ENCODE measurements at regions not wholly inside any gene's neighbourhood (a gene's known extent, or its start where the extent isn't known, plus 50 kb on each side); places are given as distances from the start of the nearest gene placed in this dataset.

- no peak overlapping the region for H3K4me3 ChIP-seq (replicated peaks in 1 of 3; ENCODE audit: low read depth in 2 of 3, low read length in 3 of 3)
- H3K4me1 ChIP-seq (ENCODE audit: control insufficient read depth in 1 of 2, insufficient read depth in 2 of 2, low read length in 2 of 2): no peaks in the 10 kb centered on the region
- Mint-ChIP-seq H3K4me3 (no peak overlapping the region), H3K27ac (no peak overlapping the region), H3K9me3 (peaks cover 0 to 4% (median 0%) of the 10 kb centered on the region in 7 donors), H3K4me1 (no peaks in the 10 kb centered on the region), H3K36me3 (no peaks in the 10 kb centered on the region), H3K27me3 (ENCODE audit: low read depth in 3 of 3) (peaks cover 0 to 1% (median 0%) of the 10 kb centered on the region in 3 donors)
- no peak for TF ChIP-seq CTCF (IDR thresholded peaks at IDR 0.05)
- DNase-seq: no peak
- WGBS (ENCODE audit: insufficient coverage): 100% methylated on average over 1 of the region's 3 CpGs
- H3K9me3 ChIP-seq (replicated peaks in 1 of 2; ENCODE audit: control insufficient read depth in 1 of 2, insufficient read depth in 1 of 2, low read length in 2 of 2): no peaks in the 10 kb centered on the region
- H3K79me2 ChIP-seq (ENCODE audit: insufficient read depth, low read length): no peaks in the 10 kb centered on the region
- intact Hi-C loops (cut with micrococcal nuclease): no loop called here
- H3K9ac ChIP-seq (ENCODE audit: insufficient read depth, low read length, poor library complexity, severe bottlenecking): no peak overlapping the region
- H3K27ac ChIP-seq (ENCODE audit: low read depth in 1 of 2, low read length in 2 of 2): no peak overlapping the region
- H3K36me3 ChIP-seq (replicated peaks in 1 of 2; ENCODE audit: control insufficient read depth in 1 of 2, insufficient read depth in 2 of 2, low read length in 2 of 2): no peaks in the 10 kb centered on the region
- H2AFZ ChIP-seq (ENCODE audit: insufficient read depth, low read depth, low read length, poor library complexity, severe bottlenecking): no peak overlapping the region
- H4K20me1 ChIP-seq (ENCODE audit: insufficient read depth, low read length): no peaks in the 10 kb centered on the region
- no peak overlapping the region for H3K4me2 ChIP-seq (replicated peaks; ENCODE audit: extremely low read depth, low read length, poor library complexity, severe bottlenecking)
- H3K27me3 ChIP-seq (ENCODE audit: control insufficient read depth in 2 of 2, insufficient read depth in 2 of 2, low read length in 2 of 2): no peaks in the 10 kb centered on the region
These were observed 66.2 kb upstream of the TRDN start for GRCh38 chr6:123702943-123703342.

GRCh38 chr6:123687864-123688263, 51.1 kb upstream of the TRDN start:
- H3K9me3 Mint-ChIP-seq: peaks cover 0 to 2% (median 0%) of the 10 kb centered on the region in 7 donors
- no peak overlapping the region for H3K4me3 Mint-ChIP-seq
- Histone ChIP-seq H3K27me3 (ENCODE audit: control insufficient read depth in 2 of 2, insufficient read depth in 2 of 2, low read length in 2 of 2) (no peaks in the 10 kb centered on the region), H3K4me1 (ENCODE audit: control insufficient read depth in 1 of 2, insufficient read depth in 2 of 2, low read length in 2 of 2) (no peaks in the 10 kb centered on the region), H3K4me3 (replicated peaks in 1 of 3; ENCODE audit: low read depth in 2 of 3, low read length in 3 of 3) (no peak overlapping the region), H2AFZ (ENCODE audit: insufficient read depth, low read depth, low read length, poor library complexity, severe bottlenecking) (no peak overlapping the region), H3K4me2 (replicated peaks; ENCODE audit: extremely low read depth, low read length, poor library complexity, severe bottlenecking) (no peak overlapping the region), H3K9ac (ENCODE audit: insufficient read depth, low read length, poor library complexity, severe bottlenecking) (no peak overlapping the region), H3K79me2 (ENCODE audit: insufficient read depth, low read length) (no peaks in the 10 kb centered on the region), H4K20me1 (ENCODE audit: insufficient read depth, low read length) (no peaks in the 10 kb centered on the region), H3K27ac (ENCODE audit: low read depth in 1 of 2, low read length in 2 of 2) (no peak overlapping the region), H3K36me3 (replicated peaks in 1 of 2; ENCODE audit: control insufficient read depth in 1 of 2, insufficient read depth in 2 of 2, low read length in 2 of 2) (no peaks in the 10 kb centered on the region), H3K9me3 (replicated peaks in 1 of 2; ENCODE audit: control insufficient read depth in 1 of 2, insufficient read depth in 1 of 2, low read length in 2 of 2) (no peaks in the 10 kb centered on the region)
- intact Hi-C loops (cut with micrococcal nuclease): no loop called here
- no peak for TF ChIP-seq CTCF (IDR thresholded peaks at IDR 0.05)
- H3K27me3 Mint-ChIP-seq (ENCODE audit: low read depth in 3 of 3): no peaks in the 10 kb centered on the region
- no peak for DNase-seq
- H3K36me3 Mint-ChIP-seq: no peaks in the 10 kb centered on the region
- no peak overlapping the region for H3K27ac Mint-ChIP-seq
- no CpG with 5 or more reads among the region's 1 CpG for WGBS (ENCODE audit: insufficient coverage)
- no peaks in the 10 kb centered on the region for H3K4me1 Mint-ChIP-seq

Measured in CD14-positive monocyte (primary cell).